COLO668 (cell line): ENCODE measurements at regions not wholly inside any gene's neighbourhood (a gene's known extent, or its start where the extent isn't known, plus 50 kb on each side); places are given as distances from the start of the nearest gene placed in this dataset.

ENCODE experiments used
- DNase-seq: peaks from one replicate; lab custom pipeline; 2025; ENCODE audit not compliant: unreplicated experiment; lab: John Stamatoyannopoulos, UW

- no peak for DNase-seq
These were observed 120.4 kb upstream of the RAG2 start for GRCh38 chr11:36718451-36718850.

GRCh38 chr11:36713715-36714114 lies 115.7 kb upstream of the RAG2 start:
- DNase-seq: no peak

- no peak for DNase-seq
These were observed 113.2 kb upstream of the RAG2 start for GRCh38 chr11:36711104-36711825.
